Endothelial cell of umbilical vein (primary cell): ENCODE measurements at regions not wholly inside any gene's neighbourhood (a gene's known extent, or its start where the extent isn't known, plus 50 kb on each side); places are given as distances from the start of the nearest gene placed in this dataset.

Experiments
- BruUV-seq: library from RNA; stranded (reverse); fragments of 400-500 nt; replicated peaks from 2 replicates; lab custom pipeline; 2021; lab: Mats Ljungman, UMichigan
- CTCF ChIA-PET: fragments of 300-600, 350-600 bp; sonication (Branson Sonifier 250); formaldehyde crosslinking; loops from one replicate; lab custom pipeline; 2021; ENCODE audit warnings: antibody characterized with exemption, inconsistent platforms; lab: Charles Lee
- POLR2A ChIA-PET: fragments of 300-600, 350-600 bp; sonication (Branson Sonifier 250); formaldehyde crosslinking; loops from one replicate; lab custom pipeline; 2021; ENCODE audit warnings: antibody characterized with exemption, inconsistent platforms; lab: Charles Lee
- DNase-seq: peaks from one replicate; pipeline ENCODE4 v3.0.0-alpha.2; 2011; ENCODE audit warnings: low read depth, low spot score
- FAIRE-seq: peaks from 2 replicates; lab custom pipeline; 2011; peaks lifted over from hg19 to GRCh38; lab: Jason Lieb, UNC
- H2AFZ ChIP-seq: 2 replicates; pipeline ENCODE4 v1.6.0; 2012; ENCODE audit warnings: low read depth, low read length, control low read depth, inconsistent platforms
- H3K27ac ChIP-seq: 2 replicates; pipeline ENCODE4 v1.5.1; 2011; ENCODE audit warnings: low read depth, mild to moderate bottlenecking, control low read depth, low read length, moderate library complexity; ENCODE audit not compliant: insufficient read depth
- H3K27me3 ChIP-seq, 2 experiments: 2 replicates each; pipeline versions ENCODE4 v1.6.0 to v1.6.1; 2011; ENCODE audit warnings: low read length in 2 of 2, mixed read lengths in 1 of 2; ENCODE audit not compliant: control insufficient read depth in 2 of 2, insufficient read depth in 2 of 2
- H3K36me3 ChIP-seq, 2 experiments: 2 replicates in 1 of 2; 3 replicates in 1 of 2; pipeline ENCODE4 v1.5.1; 2011; ENCODE audit warnings: low read length in 2 of 2, mild to moderate bottlenecking in 1 of 2, moderate library complexity in 1 of 2; ENCODE audit not compliant: control insufficient read depth in 2 of 2, insufficient read depth in 2 of 2; ENCODE audit errors: extremely low read depth in 1 of 2
- H3K4me1 ChIP-seq: 3 replicates; pipeline ENCODE4 v1.5.1; 2011; ENCODE audit warnings: mild to moderate bottlenecking, low read length; ENCODE audit not compliant: control insufficient read depth, insufficient read depth; ENCODE audit errors: extremely low read depth
- H3K4me2 ChIP-seq: 2 replicates; pipeline ENCODE4 v1.6.1; 2011; ENCODE audit warnings: low read length, control low read depth, mixed read lengths; ENCODE audit not compliant: insufficient read depth
- H3K4me3 ChIP-seq, 3 experiments: fragments of 200-600 bp in 1 of 3; sonication (generic), shearing (Covaris generic) in 1 of 3; replicated peaks in 1 of 3; 2 replicates each; pipeline ENCODE4 v1.5.1; 2011 to 2016; ENCODE audit warnings: control low read depth in 3 of 3, low read length in 3 of 3, mild to moderate bottlenecking in 2 of 3, inconsistent platforms in 1 of 3, low read depth in 1 of 3, moderate library complexity in 1 of 3; ENCODE audit not compliant: insufficient read depth in 1 of 3
- H3K79me2 ChIP-seq: 2 replicates; pipeline ENCODE4 v1.6.0; 2012; ENCODE audit warnings: low read length, inconsistent platforms; ENCODE audit not compliant: control insufficient read depth, insufficient read depth
- H3K9ac ChIP-seq: replicated peaks from 2 replicates; pipeline ENCODE3; 2011; ENCODE audit warnings: low read length, control low read depth; ENCODE audit not compliant: insufficient read depth; ENCODE audit errors: extremely low read depth
- H3K9me1 ChIP-seq: replicated peaks from 3 replicates; pipeline ENCODE4 v1.6.0; 2011; ENCODE audit warnings: mild to moderate bottlenecking, low read length; ENCODE audit not compliant: control insufficient read depth, insufficient read depth; ENCODE audit errors: extremely low read depth
- H3K9me3 ChIP-seq: replicated peaks from 2 replicates; pipeline ENCODE4 v1.5.1; 2012; ENCODE audit warnings: low read length, inconsistent platforms; ENCODE audit not compliant: control insufficient read depth, insufficient read depth
- H4K20me1 ChIP-seq: replicated peaks from 2 replicates; pipeline ENCODE3; 2011; ENCODE audit warnings: mild to moderate bottlenecking, low read length; ENCODE audit not compliant: control insufficient read depth, insufficient read depth; ENCODE audit errors: extremely low read depth
- EZH2 ChIP-seq: IDR thresholded peaks from 2 replicates; pipeline ENCODE4 v1.6.1; 2012; ENCODE audit warnings: borderline replicate concordance, low read depth, mild to moderate bottlenecking, moderate library complexity, low read length, inconsistent platforms; ENCODE audit not compliant: severe bottlenecking
- FOS ChIP-seq: IDR thresholded peaks from 2 replicates; pipeline ENCODE4 v1.6.1; 2011; ENCODE audit warnings: mild to moderate bottlenecking, low read length, moderate library complexity, borderline replicate concordance; ENCODE audit not compliant: insufficient read depth
- GATA2 ChIP-seq: IDR thresholded peaks from 2 replicates; pipeline ENCODE4 v1.7.0; 2011; ENCODE audit warnings: low read depth, mild to moderate bottlenecking, moderate library complexity, mixed read lengths, low read length; ENCODE audit not compliant: insufficient read length, insufficient read depth
- JUN ChIP-seq: IDR thresholded peaks from 2 replicates; pipeline ENCODE4 v1.6.1; 2011; ENCODE audit warnings: borderline replicate concordance, low read depth; ENCODE audit not compliant: insufficient read length, insufficient read depth
- MYC ChIP-seq: IDR thresholded peaks from one replicate; pipeline ENCODE4 v1.6.1; 2011; ENCODE audit warnings: mild to moderate bottlenecking, low read depth, low read length
- POLR2A ChIP-seq: IDR thresholded peaks from 2 replicates; pipeline ENCODE4 v1.6.1; 2012; ENCODE audit warnings: low read depth, mild to moderate bottlenecking, control low read depth, low read length
- POLR2AphosphoS5 ChIP-seq: IDR thresholded peaks from 2 replicates; pipeline ENCODE4 v1.6.1; 2012; ENCODE audit warnings: low read depth, mild to moderate bottlenecking, control low read depth, low read length, moderate library complexity; ENCODE audit not compliant: insufficient read depth
- dilution Hi-C: fragments of 300-500 bp; cut with MboI; formaldehyde crosslinking; loops from one replicate; pipeline ENCODE4 v1.15.0; 2019; ENCODE audit warnings: low sequenced_read_pairs; ENCODE audit not compliant: extremely low pct_ligation_motif_present
- intact Hi-C: fragments of 100-400 bp; cut with micrococcal nuclease; formaldehyde crosslinking; loops from one replicate; pipeline ENCODE4 v1.10.0; 2022
- TF ChIP-seq, protein P1 (sequence below), 2 donors: IDR thresholded peaks; 1 replicate in 1 of 2; 2 replicates in 1 of 2; pipeline ENCODE4 v1.5.1; 2011; ENCODE audit warnings: low read length in 2 of 2, mild to moderate bottlenecking in 2 of 2, moderate library complexity in 2 of 2, control low read depth in 1 of 2, inconsistent platforms in 1 of 2, low read depth in 1 of 2; ENCODE audit not compliant: insufficient read depth in 1 of 2; ENCODE audit errors: extremely low read depth in 1 of 2
- TF ChIP-seq, protein P2 (sequence below): IDR thresholded peaks from 2 replicates; pipeline ENCODE4 v1.6.1; 2011; ENCODE audit not compliant: insufficient read depth, insufficient read length

GRCh38 chr2:58871469-58872142 is 630.5 kb upstream of the FANCL start:
- no peaks in the 10 kb centered on the region for H3K4me1 ChIP-seq
- H3K9me3 ChIP-seq = no peaks in the 10 kb centered on the region
- no peaks in the 10 kb centered on the region for H4K20me1 ChIP-seq
- no peak overlapping the region for H3K27ac ChIP-seq
- H3K4me2 ChIP-seq = no peak overlapping the region
- no peaks in the 10 kb centered on the region for H3K27me3 ChIP-seq
- DNase-seq = no peak
- intact Hi-C loops = loop anchor here (1.0 kb wide), 1 partner anchor 300 kb away; no protein-coding TSS in a partner anchor
- TF ChIP-seq POLR2A (no peak), MYC (no peak), POLR2AphosphoS5 (no peak), EZH2 (no peak), GATA2 (no peak), JUN (no peak), FOS (no peak)
- TF ChIP-seq, protein P1, sequence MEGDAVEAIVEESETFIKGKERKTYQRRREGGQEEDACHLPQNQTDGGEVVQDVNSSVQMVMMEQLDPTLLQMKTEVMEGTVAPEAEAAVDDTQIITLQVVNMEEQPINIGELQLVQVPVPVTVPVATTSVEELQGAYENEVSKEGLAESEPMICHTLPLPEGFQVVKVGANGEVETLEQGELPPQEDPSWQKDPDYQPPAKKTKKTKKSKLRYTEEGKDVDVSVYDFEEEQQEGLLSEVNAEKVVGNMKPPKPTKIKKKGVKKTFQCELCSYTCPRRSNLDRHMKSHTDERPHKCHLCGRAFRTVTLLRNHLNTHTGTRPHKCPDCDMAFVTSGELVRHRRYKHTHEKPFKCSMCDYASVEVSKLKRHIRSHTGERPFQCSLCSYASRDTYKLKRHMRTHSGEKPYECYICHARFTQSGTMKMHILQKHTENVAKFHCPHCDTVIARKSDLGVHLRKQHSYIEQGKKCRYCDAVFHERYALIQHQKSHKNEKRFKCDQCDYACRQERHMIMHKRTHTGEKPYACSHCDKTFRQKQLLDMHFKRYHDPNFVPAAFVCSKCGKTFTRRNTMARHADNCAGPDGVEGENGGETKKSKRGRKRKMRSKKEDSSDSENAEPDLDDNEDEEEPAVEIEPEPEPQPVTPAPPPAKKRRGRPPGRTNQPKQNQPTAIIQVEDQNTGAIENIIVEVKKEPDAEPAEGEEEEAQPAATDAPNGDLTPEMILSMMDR (IDR thresholded peaks at IDR 0.05; ENCODE audit: extremely low read depth in 1 of 2, insufficient read depth in 1 of 2, low read depth in 1 of 2, low read length in 2 of 2) = no peak
- TF ChIP-seq, protein P2, sequence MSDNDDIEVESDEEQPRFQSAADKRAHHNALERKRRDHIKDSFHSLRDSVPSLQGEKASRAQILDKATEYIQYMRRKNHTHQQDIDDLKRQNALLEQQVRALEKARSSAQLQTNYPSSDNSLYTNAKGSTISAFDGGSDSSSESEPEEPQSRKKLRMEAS = no peak
- BruUV-seq = no TSS peak
- no peaks in the 10 kb centered on the region for H3K9me1 ChIP-seq
- H2AFZ ChIP-seq = no peak overlapping the region
- no peaks in the 10 kb centered on the region for H3K36me3 ChIP-seq
- ChIA-PET CTCF (interaction anchor here (1.0 kb wide), 2 partner anchors 300 to 1111 kb away, joined by 3 to 12 read pairs; no protein-coding TSS in a partner anchor), POLR2A (no interaction called here)
- dilution Hi-C loops = no loop called here
- no peaks in the 10 kb centered on the region for H3K79me2 ChIP-seq
- no peak overlapping the region for H3K4me3 ChIP-seq
- no peak overlapping the region for H3K9ac ChIP-seq
- no peak for FAIRE-seq
